HG03565 (cell line): ENCODE measurements at regions not wholly inside any gene's neighbourhood (a gene's known extent, or its start where the extent isn't known, plus 50 kb on each side); places are given as distances from the start of the nearest gene placed in this dataset.

Experiments
- ATAC-seq: cut with Tn5 transposase; IDR thresholded peaks from one replicate; pipeline ENCODE4 v1.9.1; 2021; ENCODE audit warnings: mild to moderate bottlenecking, moderate library complexity; ENCODE audit not compliant: unreplicated experiment

DNA sequence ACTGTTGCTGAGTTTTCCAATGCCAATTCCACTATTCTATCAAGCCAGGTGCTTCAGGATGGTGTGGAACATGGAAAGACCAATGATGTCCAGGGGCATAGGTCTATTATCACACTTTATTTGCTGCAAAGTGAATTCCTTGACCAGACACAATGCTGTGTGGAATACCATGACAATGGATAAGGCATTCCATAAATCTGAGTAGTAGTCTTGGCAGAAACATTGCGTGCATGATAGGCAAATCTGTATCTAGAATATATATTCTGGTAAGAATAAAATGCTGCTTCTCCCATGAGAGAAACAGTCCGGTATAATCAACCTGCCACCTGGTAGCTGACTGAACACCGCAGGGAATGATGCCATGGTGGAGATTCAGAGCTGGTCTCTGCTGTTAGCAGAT is 70.0 kb upstream of the ALDH1A3 start:
- no peak for ATAC-seq

DNA sequence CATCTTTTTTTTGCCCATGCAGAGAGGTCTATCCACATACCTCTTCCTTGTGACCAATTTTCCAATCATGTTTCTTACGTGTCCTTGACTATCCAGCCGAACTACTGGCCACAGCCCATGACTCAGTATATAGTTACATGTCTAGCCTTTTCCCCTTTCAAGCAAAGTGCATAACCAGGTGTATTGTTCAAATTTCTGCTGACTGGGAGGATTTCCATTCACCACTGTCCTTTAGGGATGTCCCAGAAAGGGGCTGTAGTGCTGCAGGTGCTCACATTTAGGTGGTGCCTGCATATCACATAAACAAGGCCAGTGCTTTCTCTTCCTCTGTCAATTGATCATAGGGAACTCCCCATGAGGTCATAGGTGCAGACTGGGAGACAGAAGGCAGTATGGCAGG is 69.4 kb upstream of the ALDH1A3 start:
- no peak for ATAC-seq

DNA sequence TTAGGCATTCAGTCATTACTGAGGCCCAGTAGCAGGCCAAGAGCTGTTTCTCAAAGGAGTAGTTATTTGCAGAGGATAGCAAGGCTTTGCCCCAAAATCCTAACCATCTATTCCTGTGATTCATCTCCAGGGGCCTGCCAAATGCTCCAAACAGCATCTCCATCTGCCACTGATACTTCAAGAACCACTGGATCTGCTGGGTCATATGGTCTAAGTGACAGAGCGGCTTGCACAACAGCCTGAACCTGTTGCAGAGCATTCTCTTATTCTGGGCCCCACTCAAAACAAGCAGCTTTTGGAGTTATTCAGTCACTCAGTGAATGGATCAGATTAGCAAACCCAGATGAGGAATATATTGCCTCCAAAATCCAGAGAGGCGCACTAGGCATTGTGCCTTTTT is 68.8 kb upstream of the ALDH1A3 start:
- ATAC-seq: no peak

DNA sequence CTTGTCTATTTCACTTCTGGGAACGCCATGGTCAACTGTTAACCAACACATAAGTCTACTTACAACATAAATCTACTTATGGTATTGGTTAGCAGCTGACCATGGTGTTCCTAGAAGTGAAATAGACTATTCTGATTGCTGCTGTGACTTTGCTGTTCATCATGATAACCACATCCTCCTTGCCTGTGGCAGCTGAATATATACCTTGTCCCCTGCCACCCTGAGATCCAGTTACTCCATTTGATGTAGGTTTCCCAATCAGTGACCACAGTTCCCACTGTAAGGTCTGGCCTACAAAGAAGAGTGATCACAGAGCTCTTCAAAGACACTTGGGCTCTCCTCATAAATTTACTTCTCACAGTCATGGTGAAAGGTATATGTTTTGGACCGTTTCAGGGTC is 66.8 kb upstream of the ALDH1A3 start:
- no peak for ATAC-seq

DNA sequence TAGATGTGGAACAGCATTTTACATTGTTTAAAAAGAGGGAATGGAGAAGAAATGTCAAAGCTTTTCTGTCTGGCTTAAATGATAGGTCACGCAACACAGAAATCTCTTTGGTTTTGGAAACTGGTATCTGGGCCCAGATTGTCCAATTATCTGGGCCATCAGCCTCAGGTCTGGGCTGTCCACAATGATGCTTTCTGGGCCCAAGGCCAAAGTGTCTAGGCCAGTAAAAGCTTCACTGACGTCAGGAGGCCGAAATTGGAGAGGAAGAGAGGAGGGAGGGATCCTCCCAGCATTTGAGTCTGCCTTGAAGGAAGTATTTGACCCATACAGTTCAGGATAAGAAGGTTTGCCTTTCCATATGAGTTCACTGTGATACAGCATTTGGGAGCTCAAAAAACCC is 60.7 kb upstream of the ALDH1A3 start:
- no peak for ATAC-seq

DNA sequence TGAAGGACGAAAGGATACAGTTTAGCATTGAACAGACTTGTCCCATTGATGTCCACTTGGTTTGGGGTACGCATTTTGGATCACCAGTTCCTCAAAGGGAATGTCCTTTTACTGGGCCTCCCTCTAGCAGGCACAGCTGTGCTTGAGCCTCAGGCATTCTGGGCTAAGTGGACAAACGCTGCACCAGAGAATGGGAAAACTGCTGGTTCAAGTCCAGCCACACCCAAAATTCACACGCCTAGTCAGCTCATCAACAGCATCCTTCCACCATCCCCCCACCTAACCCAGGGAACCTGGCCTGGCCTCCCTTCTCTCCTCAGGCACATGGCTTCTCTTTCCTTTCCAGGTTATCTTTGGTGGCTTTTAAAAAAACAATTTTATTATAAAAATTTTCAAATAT is 59.1 kb upstream of the ALDH1A3 start:
- no peak for ATAC-seq

DNA sequence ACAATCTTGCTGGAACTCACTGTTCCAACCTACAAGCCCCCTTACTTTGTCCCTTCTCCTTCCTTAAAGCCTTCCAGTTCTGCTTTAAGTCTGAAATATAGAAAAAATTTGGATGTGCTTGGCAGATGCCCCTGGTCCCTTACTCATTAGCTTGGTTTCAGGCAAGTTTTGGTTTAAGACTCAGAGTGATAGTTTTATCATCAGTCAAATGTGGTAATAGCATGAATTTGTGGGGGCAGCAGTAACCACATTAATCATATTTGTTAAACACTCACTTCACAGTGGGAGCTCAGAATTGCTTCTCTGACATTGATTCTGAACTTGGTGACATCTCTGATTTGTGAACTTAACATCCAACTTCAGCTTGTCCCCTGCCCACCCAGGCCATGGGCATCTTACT is 58.3 kb upstream of the ALDH1A3 start:
- no peak for ATAC-seq

DNA sequence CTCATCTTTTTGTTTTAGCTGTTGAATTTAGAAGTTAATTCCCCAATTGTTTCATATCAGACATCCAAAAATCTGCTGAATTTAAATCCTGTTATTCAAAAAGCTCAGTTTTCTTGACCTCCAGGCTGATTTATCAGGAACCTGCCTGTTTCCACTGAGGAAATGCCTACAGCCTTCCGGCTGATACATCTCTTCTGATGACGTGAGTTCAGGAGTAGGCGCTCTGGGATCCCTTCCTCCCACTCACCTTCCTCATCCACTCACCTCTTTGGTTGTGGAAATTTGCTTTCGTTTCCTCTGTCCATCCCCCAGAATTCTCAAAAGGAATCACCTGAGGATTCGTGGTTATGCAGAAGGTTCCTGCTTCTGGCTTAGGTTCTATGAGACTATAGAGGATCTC is 55.4 kb upstream of the ALDH1A3 start:
- ATAC-seq: no peak

DNA sequence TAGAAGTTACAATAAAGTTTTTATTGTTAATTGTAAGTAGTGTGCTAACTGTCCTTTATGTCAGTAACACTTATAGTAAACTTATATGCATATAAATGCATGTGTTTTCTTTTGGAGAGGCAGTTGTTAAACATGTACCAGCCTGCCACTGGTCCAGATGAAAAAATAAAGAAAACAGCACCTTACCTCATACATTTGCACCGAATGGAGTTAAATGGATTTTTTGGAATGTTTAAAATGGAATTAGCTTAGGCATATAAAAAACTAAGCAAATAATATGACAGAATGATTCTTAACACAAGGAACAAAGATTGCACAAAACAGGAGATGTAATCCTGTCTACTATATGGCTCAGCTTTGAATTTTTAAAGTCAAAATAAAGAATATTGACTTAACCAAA is 50.2 kb upstream of the ALDH1A3 start:
- ATAC-seq: no peak
